ENCODE measurements at regions not wholly inside any gene's neighbourhood (a gene's known extent, or its start where the extent isn't known, plus 50 kb on each side); places are given as distances from the start of the nearest gene placed in this dataset.
"Not testable (repeated sequence)": the region's sequence is repeated elsewhere in the genome, so short reads cannot be mapped to it uniquely, and the experiment has no call there.

DNA sequence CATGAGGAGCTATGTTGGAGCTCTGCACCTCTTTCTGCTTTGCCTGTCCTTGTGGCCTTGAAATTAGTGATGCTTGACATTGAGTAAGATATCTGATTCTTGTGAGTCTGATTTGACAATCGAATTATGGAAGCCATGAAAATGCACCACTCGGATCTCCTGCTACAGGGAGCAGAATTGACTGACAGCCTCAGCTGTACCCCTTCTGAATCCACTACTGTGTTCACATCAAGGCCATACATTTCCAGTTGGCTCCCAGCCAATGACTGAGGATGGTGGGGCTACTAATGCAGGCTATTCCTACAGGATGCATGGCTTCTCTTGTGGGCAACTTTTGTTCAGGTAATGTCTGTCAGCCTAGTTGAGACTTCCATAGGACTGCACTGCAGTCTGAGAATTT lies 321.9 kb downstream of the REEP3 start:
- DNase-seq (ENCODE audit: low read depth, low spot score), result no peak

GRCh38 chr10:63848871-63849270 lies 327.7 kb downstream of the REEP3 start:
- not testable (repeated sequence) for DNase-seq (ENCODE audit: low read depth, low spot score)

- no peak for DNase-seq (ENCODE audit: low read depth, low spot score)
Measured at GRCh38 chr10:63862860-63863259, 341.7 kb downstream of the REEP3 start.

DNA sequence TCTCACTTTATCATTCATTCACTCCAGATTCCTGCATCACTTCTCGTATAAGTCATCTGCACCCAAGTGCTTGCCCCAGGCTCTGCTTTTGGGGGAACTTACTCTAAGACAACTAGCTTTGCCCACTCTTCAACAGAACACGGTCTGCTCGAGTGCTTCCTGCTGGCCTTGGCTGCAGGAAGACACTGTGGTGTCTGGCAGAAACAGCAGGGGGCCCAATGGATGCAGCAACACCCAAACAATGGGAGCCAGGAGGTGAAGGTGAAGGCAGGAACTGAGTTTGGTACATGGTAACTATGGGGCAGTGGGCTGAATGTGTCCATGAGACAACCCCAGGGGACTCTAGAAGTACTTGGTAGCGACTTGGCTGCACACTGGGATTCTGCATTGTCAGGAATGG lies 344.0 kb downstream of the REEP3 start:
- DNase-seq (ENCODE audit: low read depth, low spot score), result no peak

- DNase-seq (ENCODE audit: low read depth, low spot score), result peak; percentile 35
Measured at GRCh38 chr10:63866075-63866746, 345.0 kb downstream of the REEP3 start.

DNA sequence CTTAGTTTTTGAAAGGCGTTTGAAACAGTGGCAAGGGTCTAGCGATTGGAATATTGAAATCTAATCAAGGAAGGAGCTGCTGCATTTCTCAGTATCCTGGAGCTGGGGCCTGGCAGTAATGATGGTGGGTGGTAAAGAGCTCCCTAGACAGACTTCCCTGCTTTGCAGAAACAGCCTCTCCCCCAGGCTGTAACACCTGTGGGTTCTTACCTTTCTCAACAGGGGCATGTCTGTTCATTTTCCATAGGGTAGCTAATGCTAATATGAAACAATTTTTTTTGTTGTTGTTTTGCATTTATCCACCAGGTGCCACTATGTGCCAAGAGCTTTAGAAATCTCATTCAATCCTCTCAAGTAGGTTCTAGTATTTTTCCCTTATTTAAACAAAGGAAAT lies 345.5 kb downstream of the REEP3 start:
- DNase-seq (ENCODE audit: low read depth, low spot score), result peak; percentile 3

DNA sequence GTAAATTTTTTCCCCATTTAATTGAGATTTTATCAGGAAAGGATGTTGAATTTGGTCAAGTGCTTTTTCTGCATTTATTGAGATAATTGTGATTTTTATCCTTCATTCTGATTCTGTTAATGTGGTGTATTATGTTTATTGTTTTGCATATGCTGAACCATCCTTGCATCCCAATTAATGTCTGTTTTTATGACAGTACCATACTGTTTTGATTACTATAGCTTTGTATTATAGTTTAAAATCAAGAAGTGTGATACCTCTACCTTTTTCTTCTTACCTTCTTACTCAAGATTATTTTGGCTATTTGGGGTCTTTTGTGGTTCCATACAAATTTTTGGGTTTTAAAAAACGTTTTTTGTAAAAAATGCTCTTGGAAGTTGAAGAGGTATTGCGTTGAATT lies 357.2 kb downstream of the REEP3 start:
- DNase-seq (ENCODE audit: low read depth, low spot score), result no peak

- no peak for DNase-seq (ENCODE audit: low read depth, low spot score)
Measured at GRCh38 chr10:63883861-63884260, 362.7 kb downstream of the REEP3 start.

- DNase-seq (ENCODE audit: low read depth, low spot score), result no peak
Measured at GRCh38 chr10:63884426-63884825, 363.2 kb downstream of the REEP3 start.

GRCh38 chr10:63885156-63885555 lies 364.0 kb downstream of the REEP3 start:
- DNase-seq (ENCODE audit: low read depth, low spot score), result no peak

DNA sequence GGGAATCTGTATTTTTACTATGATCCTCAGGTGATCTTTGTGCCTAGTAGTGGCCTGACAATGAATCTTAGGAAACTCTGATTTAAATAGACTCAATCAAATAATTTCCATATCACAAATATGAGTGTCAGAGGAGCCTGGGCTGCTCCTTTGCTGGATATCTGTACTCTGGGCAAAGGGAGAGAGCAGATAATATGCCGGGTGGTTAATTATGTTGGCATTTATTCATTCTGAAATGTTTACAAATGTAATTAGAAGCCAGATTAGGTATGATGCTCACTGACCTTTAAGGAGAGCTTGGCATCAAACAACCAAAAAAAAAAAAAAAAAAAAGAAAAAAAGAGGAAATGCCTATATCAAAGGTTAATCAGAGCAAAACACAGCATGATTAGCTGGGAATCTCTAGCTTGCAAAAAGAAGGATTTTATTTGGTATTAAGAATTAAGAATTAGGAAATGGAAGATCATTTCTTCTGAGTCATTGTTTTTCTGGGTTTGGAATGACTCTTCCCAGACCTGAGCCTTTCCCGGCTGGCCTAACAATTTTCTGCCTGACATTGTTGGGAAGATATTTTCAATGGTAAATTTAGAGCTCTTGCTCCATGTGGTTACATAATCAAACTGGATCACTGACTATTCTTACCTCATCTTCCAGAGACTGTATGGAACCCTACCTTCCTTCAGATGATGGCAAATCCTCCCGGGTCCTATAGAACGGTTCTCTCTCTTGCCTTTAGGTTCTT lies 365.3 kb downstream of the REEP3 start:
- DNase-seq (ENCODE audit: low read depth, low spot score), result no peak

GRCh38 chr10:63887023-63887589 lies 365.9 kb downstream of the REEP3 start:
- DNase-seq (ENCODE audit: low read depth, low spot score), result no peak

DNA sequence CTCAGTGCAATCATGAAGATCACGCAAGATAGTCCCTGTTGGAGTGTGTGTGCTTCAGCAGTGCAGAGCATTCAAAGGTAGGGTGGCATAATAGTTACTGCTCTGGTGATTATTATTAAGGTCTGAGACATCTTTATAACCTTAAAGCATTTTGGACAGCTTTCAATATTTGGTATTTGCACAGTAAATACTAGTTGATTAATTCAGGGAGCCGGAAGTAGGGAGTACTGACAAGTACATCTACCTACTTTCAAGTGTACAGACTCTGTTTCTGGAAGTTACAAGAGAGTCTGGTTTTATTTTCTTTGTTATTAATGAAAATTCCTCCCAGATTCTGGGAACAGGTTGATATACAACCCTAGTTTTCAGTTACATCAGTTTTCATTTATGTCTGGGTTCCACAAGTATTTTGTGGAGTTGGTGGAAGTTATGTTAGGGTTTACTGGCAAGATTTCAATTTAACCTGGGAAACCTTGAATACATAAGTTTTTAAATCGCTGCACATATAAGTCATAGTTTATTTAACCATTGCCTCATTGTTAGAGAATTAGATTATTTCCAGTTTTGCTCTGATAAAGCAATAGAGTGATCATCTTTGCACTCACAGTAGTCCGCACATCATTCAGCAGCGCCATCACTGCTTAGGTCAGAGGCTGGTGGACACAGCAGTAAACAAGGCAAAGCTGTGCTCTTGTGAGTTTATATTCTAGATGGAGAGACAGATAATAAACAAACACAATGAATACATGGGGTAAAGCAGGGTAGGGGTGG lies 366.6 kb downstream of the REEP3 start:
- DNase-seq (ENCODE audit: low read depth, low spot score), result no peak

GRCh38 chr10:63889803-63890202 lies 368.6 kb downstream of the REEP3 start:
- DNase-seq (ENCODE audit: low read depth, low spot score), result no peak

DNA sequence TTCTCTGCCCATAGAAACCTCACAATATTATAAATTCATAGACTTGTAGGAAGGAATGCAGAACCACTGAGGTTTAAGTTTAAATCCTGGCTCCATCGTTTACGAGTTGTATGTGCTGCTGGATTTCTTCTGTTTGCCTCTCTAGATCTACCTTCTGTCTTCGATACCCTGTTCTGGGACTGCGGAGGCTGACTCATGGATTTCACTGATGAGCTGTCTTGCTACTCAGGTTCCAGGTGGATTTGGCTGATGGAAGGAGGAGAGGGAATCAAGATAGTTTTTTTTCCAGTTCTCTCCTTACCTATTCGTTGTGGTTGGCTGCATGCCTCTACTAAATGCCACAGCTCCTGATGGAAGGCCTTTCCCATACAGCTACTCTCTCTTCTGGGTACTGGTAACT lies 375.8 kb downstream of the REEP3 start:
- DNase-seq (ENCODE audit: low read depth, low spot score), result no peak

GRCh38 chr10:63899673-63900300 lies 378.6 kb downstream of the REEP3 start:
- DNase-seq (ENCODE audit: low read depth, low spot score), result no peak

GRCh38 chr10:63901228-63901627 lies 380.0 kb downstream of the REEP3 start:
- no peak for DNase-seq (ENCODE audit: low read depth, low spot score)

DNA sequence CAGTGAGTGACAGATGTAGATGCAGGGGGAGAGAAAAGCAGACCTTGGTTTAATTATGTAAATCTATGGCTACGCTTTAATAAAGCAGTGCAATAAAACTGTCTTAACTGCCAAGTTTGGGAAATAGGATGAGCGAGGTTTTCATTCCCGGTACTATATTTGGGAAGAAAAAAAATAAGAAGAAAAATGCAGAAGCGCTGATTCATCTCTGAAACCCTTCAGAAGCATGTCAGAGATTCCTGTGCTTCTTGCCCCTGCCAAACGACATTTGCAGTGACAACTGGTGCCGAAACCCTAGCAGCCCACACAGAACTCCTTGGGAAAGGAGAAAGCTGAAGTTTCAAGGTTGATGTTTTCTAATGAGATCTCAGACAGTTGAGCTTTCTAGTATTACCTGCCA lies 380.7 kb downstream of the REEP3 start:
- DNase-seq (ENCODE audit: low read depth, low spot score), result no peak

DNA sequence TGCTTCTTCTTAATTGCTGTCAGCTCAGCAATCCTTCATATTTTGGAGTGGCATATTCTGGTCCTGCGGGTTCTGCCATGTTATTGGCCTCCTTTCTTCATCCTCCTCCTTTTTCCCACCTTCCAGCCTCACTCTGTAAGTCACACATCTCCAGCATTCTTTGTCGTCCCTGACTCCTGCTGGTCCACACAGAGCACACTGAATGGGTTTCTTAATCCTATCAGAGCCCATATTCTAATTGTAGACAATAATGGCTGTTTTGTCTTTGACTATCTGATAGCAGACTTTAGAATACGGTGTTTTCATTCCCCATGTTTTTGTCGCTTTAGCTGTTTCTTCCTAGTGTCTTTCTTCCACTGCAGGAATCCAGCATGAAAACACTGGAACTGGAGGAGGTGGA lies 389.6 kb downstream of the REEP3 start:
- DNase-seq (ENCODE audit: low read depth, low spot score), result no peak

DNA sequence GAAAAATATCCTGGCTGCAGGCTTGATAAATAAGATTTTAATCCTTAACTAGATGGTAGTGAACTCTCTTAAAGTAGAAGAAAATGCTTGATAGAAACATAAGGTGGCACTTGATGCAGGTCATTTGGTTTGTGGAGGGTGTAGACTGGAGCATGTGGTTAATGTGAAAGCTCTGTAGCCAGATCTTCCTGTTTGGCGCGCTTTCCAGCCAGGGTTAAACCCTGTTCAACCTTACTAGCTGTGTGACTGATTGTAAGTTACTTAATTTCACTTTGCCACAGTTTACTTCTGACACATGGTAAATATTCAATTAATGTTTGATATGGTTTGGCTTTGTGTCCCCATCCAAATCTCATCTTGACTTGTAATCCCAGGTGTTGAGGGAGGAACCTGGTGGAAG lies 394.0 kb downstream of the REEP3 start:
- DNase-seq (ENCODE audit: low read depth, low spot score), result no peak

DNA sequence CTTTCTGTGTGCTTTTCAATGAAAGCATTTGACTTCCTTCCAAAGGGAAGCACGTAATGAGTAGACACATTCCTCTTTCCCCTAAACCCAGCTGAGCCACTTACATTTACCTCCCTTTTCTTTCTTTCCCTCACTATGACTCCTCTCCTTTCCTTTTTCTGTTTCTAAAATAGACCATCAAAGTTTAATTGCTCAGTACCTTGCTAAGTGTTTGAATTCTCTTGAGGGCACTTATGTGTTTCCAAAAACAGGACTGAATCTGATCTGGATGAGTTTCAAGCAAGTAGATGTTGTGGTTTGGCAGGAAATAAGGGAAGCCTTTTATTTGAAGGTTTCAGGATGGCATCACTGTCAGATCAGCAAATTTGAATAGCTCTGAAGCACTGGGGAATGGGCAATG lies 396.2 kb downstream of the REEP3 start:
- no peak for DNase-seq (ENCODE audit: low read depth, low spot score)

All from smooth muscle cell of the brain vasculature (primary cell).